Fibroblast of peridontal ligament (primary cell): ENCODE measurements at regions not wholly inside any gene's neighbourhood (a gene's known extent, or its start where the extent isn't known, plus 50 kb on each side); places are given as distances from the start of the nearest gene placed in this dataset.
"Not testable (repeated sequence)": the region's sequence is repeated elsewhere in the genome, so short reads cannot be mapped to it uniquely, and the experiment has no call there.

Experiments used
- DNase-seq: peaks from one replicate; pipeline ENCODE4 v3.0.0-alpha.2; 2010; ENCODE audit errors: extremely low read depth

- DNase-seq: no peak
These were observed 158.9 kb downstream of the FAM174A start for GRCh38 chr5:100694100-100694499.

- DNase-seq: no peak
These were observed 162.8 kb downstream of the FAM174A start for GRCh38 chr5:100697970-100698369.

- DNase-seq: peak; percentile 27
These were observed 171.6 kb downstream of the FAM174A start for GRCh38 chr5:100706776-100707175.

GRCh38 chr5:100708645-100709171 lies 173.5 kb downstream of the FAM174A start:
- DNase-seq: no peak

- DNase-seq: no peak
These were observed 174.6 kb downstream of the FAM174A start for GRCh38 chr5:100709771-100710170.

- DNase-seq: not testable (repeated sequence)
These were observed 179.6 kb downstream of the FAM174A start for GRCh38 chr5:100714780-100715179.

GRCh38 chr5:100722657-100723056 lies 180.4 kb downstream of the ST8SIA4 start:
- DNase-seq: no peak

GRCh38 chr5:100723229-100723628 lies 179.9 kb downstream of the ST8SIA4 start:
- DNase-seq: no peak

GRCh38 chr5:100726116-100726515 lies 177.0 kb downstream of the ST8SIA4 start:
- no peak for DNase-seq

- DNase-seq: peak; percentile 7
These were observed 171.3 kb downstream of the ST8SIA4 start for GRCh38 chr5:100731768-100732167.

GRCh38 chr5:100746730-100747129 lies 156.4 kb downstream of the ST8SIA4 start:
- no peak for DNase-seq

GRCh38 chr5:100749771-100750284 lies 153.3 kb downstream of the ST8SIA4 start:
- no peak for DNase-seq

GRCh38 chr5:100755435-100755834 lies 147.6 kb downstream of the ST8SIA4 start:
- peak; percentile 13 for DNase-seq
